A549 (cell line): ENCODE measurements at regions not wholly inside any gene's neighbourhood (a gene's known extent, or its start where the extent isn't known, plus 50 kb on each side); places are given as distances from the start of the nearest gene placed in this dataset.
A peak's percentile ranks its signal among the peaks of the same experiment; 100 is the strongest.

Source experiments
- ATAC-seq, 2 experiments: fragments of 200-7000 bp in 1 of 2; fragments of >200 bp in 1 of 2; cut with Nextera tagmentation in 1 of 2; cut with Tn5 transposase in 1 of 2; 3 replicates each; pipeline versions ENCODE4 v1.8.0 to v1.9.1; 2018 to 2020; ENCODE audit warnings: mild to moderate bottlenecking in 1 of 2, moderate library complexity in 1 of 2
- CTCF ChIA-PET: fragments of 300-600 bp; sonication (Branson Sonifier 250); formaldehyde crosslinking; extraction: SDS; loops from one replicate; lab custom pipeline; 2021; ENCODE audit warnings: antibody characterized with exemption, inconsistent platforms; lab: Yijun Ruan, JAX
- POLR2A ChIA-PET: fragments of 350-600 bp; formaldehyde crosslinking; extraction: SDS; loops from one replicate; lab custom pipeline; 2021; ENCODE audit warnings: antibody characterized with exemption, inconsistent platforms; lab: Yijun Ruan, JAX
- DNase-seq, 2 experiments: peaks; one replicate each; pipeline versions ENCODE4 v3.0.0 to v3.0.0-alpha.2; 2011 to 2016; ENCODE audit warnings: low read depth in 1 of 2, low spot score in 1 of 2
- FAIRE-seq: peaks from 2 replicates; lab custom pipeline; 2011; peaks lifted over from hg19 to GRCh38; lab: Jason Lieb, UNC
- H3K27ac ChIP-seq, 2 experiments: fragments of >200 bp; sonication (Bioruptor Twin); formaldehyde crosslinking; 3 replicates each; pipeline ENCODE4 v1.5.1; 2016 to 2017
- H3K4me1 ChIP-seq: fragments of >200 bp; sonication (Bioruptor Twin); formaldehyde crosslinking; 3 replicates; pipeline ENCODE4 v1.6.1; 2016
- H3K4me2 ChIP-seq: fragments of >200 bp; sonication (Bioruptor Twin); formaldehyde crosslinking; 3 replicates; pipeline ENCODE4 v1.6.1; 2016
- H3K4me3 ChIP-seq: fragments of >200 bp; sonication (Bioruptor Twin); formaldehyde crosslinking; 3 replicates; pipeline ENCODE4 v1.5.1; 2016
- H3K9me3 ChIP-seq: fragments of >200 bp; sonication (Bioruptor Twin); formaldehyde crosslinking; 3 replicates; pipeline ENCODE4 v1.6.1; 2016
- CBX8 ChIP-seq: fragments of 200-600 bp; sonication (generic); IDR thresholded peaks from 2 replicates; pipeline ENCODE4 v1.6.1; 2016
- CEBPB ChIP-seq, 2 experiments: fragments of >200 bp in 1 of 2; sonication (Bioruptor Twin) in 1 of 2; formaldehyde crosslinking in 1 of 2; IDR thresholded peaks; 2 replicates each; pipeline ENCODE4 v1.6.1; 2012 to 2016
- CHD2 ChIP-seq: fragments of 150-350 bp; IDR thresholded peaks from 2 replicates; pipeline ENCODE4 v1.6.1; 2014; ENCODE audit warnings: low read length; ENCODE audit not compliant: partially characterized antibody
- CHD4 ChIP-seq: fragments of 200-600 bp; sonication (generic); IDR thresholded peaks from 2 replicates; pipeline ENCODE4 v1.6.1; 2016; ENCODE audit warnings: antibody characterized with exemption, mild to moderate bottlenecking, borderline replicate concordance
- EHF ChIP-seq: fragments of 250-450 bp; sonication (Bioruptor Pico); IDR thresholded peaks from 2 replicates; pipeline ENCODE4 v1.5.0; 2020; ENCODE audit warnings: mild to moderate bottlenecking
- FOSB ChIP-seq: fragments of 250-450 bp; sonication (Bioruptor Pico); IDR thresholded peaks from 2 replicates; pipeline ENCODE4 v1.5.0; 2020; ENCODE audit warnings: mild to moderate bottlenecking, moderate library complexity
- FOSL2 ChIP-seq, 2 experiments: fragments of 450-650 bp in 1 of 2; fragments of >200 bp in 1 of 2; sonication (Bioruptor Twin) in 1 of 2; formaldehyde crosslinking; IDR thresholded peaks; 2 replicates each; pipeline versions ENCODE4 v1.5.0 to v1.6.1; 2016 to 2020; ENCODE audit warnings: mild to moderate bottlenecking in 1 of 2, moderate library complexity in 1 of 2
- FOXS1 ChIP-seq: fragments of 250-450 bp; sonication (Bioruptor Pico); IDR thresholded peaks from 2 replicates; pipeline ENCODE4 v1.5.0; 2020; ENCODE audit warnings: mild to moderate bottlenecking, moderate library complexity
- HOXB5 ChIP-seq: fragments of 250-450 bp; sonication (Bioruptor Pico); IDR thresholded peaks from 2 replicates; pipeline ENCODE4 v1.5.0; 2020; ENCODE audit warnings: mild to moderate bottlenecking, moderate library complexity
- JUN ChIP-seq, 2 experiments: fragments of >200 bp; sonication (Bioruptor Twin); formaldehyde crosslinking; IDR thresholded peaks; 2 replicates in 1 of 2; 3 replicates in 1 of 2; pipeline ENCODE4 v1.6.1; 2016 to 2017
- KDM1A ChIP-seq: fragments of 200-600 bp; sonication (generic); IDR thresholded peaks from 2 replicates; pipeline ENCODE4 v1.6.1; 2016; ENCODE audit warnings: low read depth, mild to moderate bottlenecking
- MAFK ChIP-seq: fragments of 450-650 bp; IDR thresholded peaks from 2 replicates; pipeline ENCODE4 v1.6.1; 2014; ENCODE audit not compliant: partially characterized antibody
- MAZ ChIP-seq: fragments of 150-350 bp; IDR thresholded peaks from 2 replicates; pipeline ENCODE4 v1.6.1; 2014; ENCODE audit warnings: antibody characterized with exemption, low read depth, low read length, borderline replicate concordance
- MYC ChIP-seq: IDR thresholded peaks from 2 replicates; pipeline ENCODE4 v1.6.1; 2012; ENCODE audit warnings: mild to moderate bottlenecking, inconsistent platforms, low read length, improper control_type of control experiment, borderline replicate concordance
- NR3C1 ChIP-seq: fragments of >200 bp; sonication (Bioruptor Twin); formaldehyde crosslinking; IDR thresholded peaks from 3 replicates; pipeline ENCODE4 v1.6.1; 2017
- RAD21 ChIP-seq, 2 experiments: fragments of >200 bp in 1 of 2; sonication (Bioruptor Twin) in 1 of 2; formaldehyde crosslinking in 1 of 2; IDR thresholded peaks in 1 of 2; conservative IDR thresholded peaks in 1 of 2; 2 replicates in 1 of 2; 3 replicates in 1 of 2; pipeline ENCODE4 v1.6.1; 2012 to 2018; ENCODE audit warnings: inconsistent platforms in 1 of 2
- RCOR1 ChIP-seq: fragments of 150-350 bp; IDR thresholded peaks from 2 replicates; pipeline ENCODE4 v1.6.1; 2014; ENCODE audit warnings: antibody characterized with exemption, low read length, low read depth
- SREBF2 ChIP-seq: fragments of 450-650 bp; IDR thresholded peaks from 2 replicates; pipeline ENCODE4 v1.6.1; 2014; ENCODE audit warnings: mild to moderate bottlenecking, moderate library complexity
- WGBS: methylation state at CpG from one replicate; pipeline ENCODE4 v1.1.6; 2017; ENCODE audit errors: missing lambda C conversion rate; 5-methylcytosine and 5-hydroxymethylcytosine counted together
- TF ChIP-seq, protein P1 (sequence below): fragments of >200 bp; sonication (Bioruptor Twin); formaldehyde crosslinking; IDR thresholded peaks from 3 replicates; pipeline ENCODE4 v1.6.1; 2016
- TF ChIP-seq, protein P2 (sequence below): fragments of 450-650 bp; IDR thresholded peaks from 2 replicates; pipeline ENCODE4 v1.6.1; 2014; ENCODE audit warnings: antibody characterized with exemption
- TF ChIP-seq, protein P3 (sequence below): fragments of 250-450 bp; sonication (Bioruptor Pico); IDR thresholded peaks from 2 replicates; pipeline ENCODE4 v1.5.0; 2020; ENCODE audit warnings: low read depth, mild to moderate bottlenecking, moderate library complexity
- TF ChIP-seq, protein P4 (sequence below): fragments of 200-600 bp; sonication (generic); IDR thresholded peaks from 2 replicates; pipeline ENCODE4 v1.6.1; 2016; ENCODE audit warnings: antibody characterized with exemption, mild to moderate bottlenecking, moderate library complexity

DNA sequence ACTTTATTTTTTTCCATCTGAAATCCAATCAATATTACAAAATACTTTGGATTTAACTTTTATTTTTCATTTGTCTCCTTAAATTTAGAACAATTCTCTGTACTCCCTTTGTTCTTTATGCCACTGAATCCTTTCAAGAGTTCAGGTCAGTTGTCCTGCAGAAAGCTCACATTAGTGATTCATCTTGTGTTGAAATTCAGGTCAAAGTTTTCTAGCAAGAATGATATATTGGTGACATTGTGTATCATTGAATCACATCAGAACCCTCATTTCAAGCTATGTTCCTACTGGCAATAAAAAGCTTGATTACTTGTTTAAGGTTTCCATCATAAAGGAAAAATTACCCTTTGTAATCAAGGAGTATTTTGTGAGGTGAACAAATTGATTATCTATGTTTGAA lies 378.8 kb upstream of the STEAP1 start (continued):
- TF ChIP-seq, protein P1, sequence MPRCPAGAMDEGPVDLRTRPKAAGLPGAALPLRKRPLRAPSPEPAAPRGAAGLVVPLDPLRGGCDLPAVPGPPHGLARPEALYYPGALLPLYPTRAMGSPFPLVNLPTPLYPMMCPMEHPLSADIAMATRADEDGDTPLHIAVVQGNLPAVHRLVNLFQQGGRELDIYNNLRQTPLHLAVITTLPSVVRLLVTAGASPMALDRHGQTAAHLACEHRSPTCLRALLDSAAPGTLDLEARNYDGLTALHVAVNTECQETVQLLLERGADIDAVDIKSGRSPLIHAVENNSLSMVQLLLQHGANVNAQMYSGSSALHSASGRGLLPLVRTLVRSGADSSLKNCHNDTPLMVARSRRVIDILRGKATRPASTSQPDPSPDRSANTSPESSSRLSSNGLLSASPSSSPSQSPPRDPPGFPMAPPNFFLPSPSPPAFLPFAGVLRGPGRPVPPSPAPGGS, result no peak
- TF ChIP-seq, protein P2, sequence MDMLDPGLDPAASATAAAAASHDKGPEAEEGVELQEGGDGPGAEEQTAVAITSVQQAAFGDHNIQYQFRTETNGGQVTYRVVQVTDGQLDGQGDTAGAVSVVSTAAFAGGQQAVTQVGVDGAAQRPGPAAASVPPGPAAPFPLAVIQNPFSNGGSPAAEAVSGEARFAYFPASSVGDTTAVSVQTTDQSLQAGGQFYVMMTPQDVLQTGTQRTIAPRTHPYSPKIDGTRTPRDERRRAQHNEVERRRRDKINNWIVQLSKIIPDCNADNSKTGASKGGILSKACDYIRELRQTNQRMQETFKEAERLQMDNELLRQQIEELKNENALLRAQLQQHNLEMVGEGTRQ, result no peak
- no peak for TF ChIP-seq MAZ
- TF ChIP-seq RCOR1, result no peak
- no peak for TF ChIP-seq RAD21 (conservative IDR thresholded peaks at IDR 0.05 in 1 of 2, IDR thresholded peaks at IDR 0.05 in 1 of 2)
- no peak for TF ChIP-seq KDM1A
- TF ChIP-seq, protein P3, sequence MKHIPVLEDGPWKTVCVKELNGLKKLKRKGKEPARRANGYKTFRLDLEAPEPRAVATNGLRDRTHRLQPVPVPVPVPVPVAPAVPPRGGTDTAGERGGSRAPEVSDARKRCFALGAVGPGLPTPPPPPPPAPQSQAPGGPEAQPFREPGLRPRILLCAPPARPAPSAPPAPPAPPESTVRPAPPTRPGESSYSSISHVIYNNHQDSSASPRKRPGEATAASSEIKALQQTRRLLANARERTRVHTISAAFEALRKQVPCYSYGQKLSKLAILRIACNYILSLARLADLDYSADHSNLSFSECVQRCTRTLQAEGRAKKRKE, result no peak
- no peak for TF ChIP-seq CBX8
- TF ChIP-seq MYC, result no peak

DNA sequence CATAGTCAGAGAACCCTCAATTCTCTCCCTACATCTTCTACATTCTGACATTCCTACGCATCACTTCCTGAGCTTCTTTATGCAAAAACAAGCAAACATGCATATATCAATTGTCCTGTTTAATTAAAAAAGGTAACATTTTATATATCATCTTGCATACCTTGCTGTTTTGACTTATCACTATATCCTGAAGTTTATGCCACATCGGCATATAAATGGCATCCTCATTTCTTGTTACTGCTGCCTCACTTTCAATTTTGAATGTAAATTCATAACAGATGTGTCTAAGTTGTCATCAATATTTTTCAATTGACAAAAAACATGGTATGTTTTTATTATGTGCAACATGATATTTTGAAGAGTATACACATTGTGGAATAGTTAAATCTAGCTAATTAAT lies 377.3 kb upstream of the STEAP1 start:
- FAIRE-seq (no peak), ATAC-seq (no peak), DNase-seq (no peak)
- ChIA-PET CTCF (no interaction called here), POLR2A (no interaction called here)
- peak; percentile 47 for TF ChIP-seq MAFK
- TF ChIP-seq FOXS1 (CRISPR knock-in tag), result no peak
- TF ChIP-seq NR3C1, result no peak
- no peaks in the 10 kb centered on the region for H3K4me1 ChIP-seq
- 49% methylated on average over 2 of the region's 2 CpGs for WGBS
- H3K9me3 ChIP-seq, result no peaks in the 10 kb centered on the region
- no peak overlapping the region for H3K4me3 ChIP-seq
- H3K4me2 ChIP-seq, result no peak overlapping the region
- no peak overlapping the region for H3K27ac ChIP-seq

DNA sequence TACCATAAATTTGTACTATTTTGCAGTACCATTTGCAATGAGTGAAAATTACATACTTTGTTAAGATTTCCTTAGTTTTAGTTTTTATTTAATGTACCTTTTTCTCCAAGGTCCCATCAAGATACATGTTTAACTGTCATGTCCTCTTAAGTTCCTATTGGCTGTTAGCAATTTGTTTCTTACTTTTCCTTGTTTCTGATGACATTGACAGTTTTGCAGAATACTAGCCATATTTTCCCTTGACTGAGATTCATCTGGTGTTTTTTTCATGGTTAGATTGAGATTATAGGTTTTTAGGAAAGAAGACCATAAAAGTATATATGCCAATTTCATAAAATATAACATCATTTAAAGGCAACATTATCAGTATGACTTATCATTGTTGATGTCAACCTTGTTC lies 376.8 kb upstream of the STEAP1 start:
- ChIA-PET CTCF (no interaction called here), POLR2A (no interaction called here)
- ATAC-seq (no peak), FAIRE-seq (no peak), DNase-seq (no peak)
- Histone ChIP-seq H3K9me3 (no peaks in the 10 kb centered on the region), H3K4me2 (no peak overlapping the region), H3K27ac (no peak overlapping the region), H3K4me1 (no peaks in the 10 kb centered on the region), H3K4me3 (no peak overlapping the region)
- no peak for TF ChIP-seq CHD2
- TF ChIP-seq, protein P2, result no peak
- TF ChIP-seq CHD4, result no peak
- TF ChIP-seq MAFK, result peak; percentile 56

DNA sequence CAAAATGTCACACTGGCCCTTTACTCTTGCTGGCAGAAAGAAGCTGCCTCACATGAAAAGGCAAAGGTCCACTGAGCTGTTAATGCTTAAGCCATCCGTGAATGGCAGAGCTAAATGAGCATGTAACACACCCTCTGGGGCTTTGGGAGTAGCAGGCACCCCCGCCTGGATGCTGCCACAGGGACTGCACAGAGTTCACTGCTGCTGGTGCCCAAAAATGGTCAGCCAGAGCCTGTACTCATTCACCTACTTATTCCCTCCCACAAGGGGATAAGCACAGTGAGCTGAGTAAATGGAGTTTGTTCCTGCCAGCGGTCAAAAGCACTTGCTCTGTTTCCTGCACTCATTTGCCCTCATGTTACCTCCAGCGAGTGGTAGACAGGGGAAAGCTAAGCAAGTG lies 374.0 kb upstream of the STEAP1 start:
- Histone ChIP-seq H3K9me3 (no peaks in the 10 kb centered on the region), H3K4me1 (no peaks in the 10 kb centered on the region), H3K27ac (no peak overlapping the region), H3K4me3 (no peak overlapping the region), H3K4me2 (no peak overlapping the region)
- WGBS, result 3% methylated on average over 4 of the region's 4 CpGs
- TF ChIP-seq EHF (CRISPR knock-in tag), result no peak
- no peak for TF ChIP-seq HOXB5 (CRISPR knock-in tag)
- no peak for TF ChIP-seq FOSB (CRISPR knock-in tag)
- TF ChIP-seq, protein P4, sequence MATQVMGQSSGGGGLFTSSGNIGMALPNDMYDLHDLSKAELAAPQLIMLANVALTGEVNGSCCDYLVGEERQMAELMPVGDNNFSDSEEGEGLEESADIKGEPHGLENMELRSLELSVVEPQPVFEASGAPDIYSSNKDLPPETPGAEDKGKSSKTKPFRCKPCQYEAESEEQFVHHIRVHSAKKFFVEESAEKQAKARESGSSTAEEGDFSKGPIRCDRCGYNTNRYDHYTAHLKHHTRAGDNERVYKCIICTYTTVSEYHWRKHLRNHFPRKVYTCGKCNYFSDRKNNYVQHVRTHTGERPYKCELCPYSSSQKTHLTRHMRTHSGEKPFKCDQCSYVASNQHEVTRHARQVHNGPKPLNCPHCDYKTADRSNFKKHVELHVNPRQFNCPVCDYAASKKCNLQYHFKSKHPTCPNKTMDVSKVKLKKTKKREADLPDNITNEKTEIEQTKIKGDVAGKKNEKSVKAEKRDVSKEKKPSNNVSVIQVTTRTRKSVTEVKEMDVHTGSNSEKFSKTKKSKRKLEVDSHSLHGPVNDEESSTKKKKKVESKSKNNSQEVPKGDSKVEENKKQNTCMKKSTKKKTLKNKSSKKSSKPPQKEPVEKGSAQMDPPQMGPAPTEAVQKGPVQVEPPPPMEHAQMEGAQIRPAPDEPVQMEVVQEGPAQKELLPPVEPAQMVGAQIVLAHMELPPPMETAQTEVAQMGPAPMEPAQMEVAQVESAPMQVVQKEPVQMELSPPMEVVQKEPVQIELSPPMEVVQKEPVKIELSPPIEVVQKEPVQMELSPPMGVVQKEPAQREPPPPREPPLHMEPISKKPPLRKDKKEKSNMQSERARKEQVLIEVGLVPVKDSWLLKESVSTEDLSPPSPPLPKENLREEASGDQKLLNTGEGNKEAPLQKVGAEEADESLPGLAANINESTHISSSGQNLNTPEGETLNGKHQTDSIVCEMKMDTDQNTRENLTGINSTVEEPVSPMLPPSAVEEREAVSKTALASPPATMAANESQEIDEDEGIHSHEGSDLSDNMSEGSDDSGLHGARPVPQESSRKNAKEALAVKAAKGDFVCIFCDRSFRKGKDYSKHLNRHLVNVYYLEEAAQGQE, result no peak
- TF ChIP-seq SREBF2, result no peak
- no peak for TF ChIP-seq JUN (IDR thresholded peaks at IDR 0.05)
- TF ChIP-seq FOSL2 (IDR thresholded peaks at IDR 0.05), result no peak
- no peak for TF ChIP-seq FOSL2 (CRISPR knock-in tag; IDR thresholded peaks at IDR 0.05)
- no peak for TF ChIP-seq RAD21 (conservative IDR thresholded peaks at IDR 0.05 in 1 of 2, IDR thresholded peaks at IDR 0.05 in 1 of 2)
- TF ChIP-seq, protein P2, result no peak
- no peak for TF ChIP-seq CEBPB (IDR thresholded peaks at IDR 0.05)
- CTCF ChIA-PET, result interaction anchor here (0.6 to 1.3 kb wide), 2 partner anchors 34 to 287 kb away, joined by 3 read pairs; no protein-coding TSS in a partner anchor
- DNase-seq, result no peak
- no peak for ATAC-seq
- no peak for FAIRE-seq
- POLR2A ChIA-PET, result no interaction called here
